ENCODE measurements at regions not wholly inside any gene's neighbourhood (a gene's known extent, or its start where the extent isn't known, plus 50 kb on each side); places are given as distances from the start of the nearest gene placed in this dataset.

DNA sequence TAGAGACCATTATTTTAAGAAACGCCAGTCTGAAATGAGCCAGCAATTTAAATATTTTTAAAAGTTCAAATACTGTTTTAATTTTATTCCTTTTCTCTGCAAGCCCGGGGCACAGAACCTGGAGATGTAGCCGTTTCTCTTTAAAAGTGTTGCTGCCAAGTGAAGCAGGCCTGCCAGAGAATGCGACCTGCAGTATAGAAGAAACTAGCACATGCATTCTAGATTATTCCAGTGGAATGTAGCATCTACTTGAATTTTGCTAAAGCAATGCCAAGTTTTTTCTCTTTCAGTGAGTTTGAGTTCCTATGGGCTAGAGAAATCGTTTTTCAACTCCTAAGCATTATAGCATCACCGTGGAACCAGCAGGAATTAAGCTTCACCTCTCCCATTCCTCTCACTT lies 101.3 kb downstream of the QRSL1 start:
- DNase-seq (ENCODE audit: low read depth, low spot score): no peak
- peaks cover 3% of the 10 kb centered on the region for H3K27me3 ChIP-seq (ENCODE audit: control insufficient read depth, insufficient read depth, low read length)
- CTCF ChIA-PET: no interaction called here
- POLR2A ChIA-PET: no interaction called here
- no peaks in the 10 kb centered on the region for H3K9me3 ChIP-seq (ENCODE audit: control insufficient read depth, insufficient read depth, low read length)
- TF ChIP-seq, protein P1, sequence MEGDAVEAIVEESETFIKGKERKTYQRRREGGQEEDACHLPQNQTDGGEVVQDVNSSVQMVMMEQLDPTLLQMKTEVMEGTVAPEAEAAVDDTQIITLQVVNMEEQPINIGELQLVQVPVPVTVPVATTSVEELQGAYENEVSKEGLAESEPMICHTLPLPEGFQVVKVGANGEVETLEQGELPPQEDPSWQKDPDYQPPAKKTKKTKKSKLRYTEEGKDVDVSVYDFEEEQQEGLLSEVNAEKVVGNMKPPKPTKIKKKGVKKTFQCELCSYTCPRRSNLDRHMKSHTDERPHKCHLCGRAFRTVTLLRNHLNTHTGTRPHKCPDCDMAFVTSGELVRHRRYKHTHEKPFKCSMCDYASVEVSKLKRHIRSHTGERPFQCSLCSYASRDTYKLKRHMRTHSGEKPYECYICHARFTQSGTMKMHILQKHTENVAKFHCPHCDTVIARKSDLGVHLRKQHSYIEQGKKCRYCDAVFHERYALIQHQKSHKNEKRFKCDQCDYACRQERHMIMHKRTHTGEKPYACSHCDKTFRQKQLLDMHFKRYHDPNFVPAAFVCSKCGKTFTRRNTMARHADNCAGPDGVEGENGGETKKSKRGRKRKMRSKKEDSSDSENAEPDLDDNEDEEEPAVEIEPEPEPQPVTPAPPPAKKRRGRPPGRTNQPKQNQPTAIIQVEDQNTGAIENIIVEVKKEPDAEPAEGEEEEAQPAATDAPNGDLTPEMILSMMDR (IDR thresholded peaks at IDR 0.05; ENCODE audit: low read depth, low read length): no peak
- no peak overlapping the region for H3K27ac ChIP-seq (ENCODE audit: low read depth, low read length)
- H3K4me3 ChIP-seq (ENCODE audit: low read depth, low read length): no peak overlapping the region

DNA sequence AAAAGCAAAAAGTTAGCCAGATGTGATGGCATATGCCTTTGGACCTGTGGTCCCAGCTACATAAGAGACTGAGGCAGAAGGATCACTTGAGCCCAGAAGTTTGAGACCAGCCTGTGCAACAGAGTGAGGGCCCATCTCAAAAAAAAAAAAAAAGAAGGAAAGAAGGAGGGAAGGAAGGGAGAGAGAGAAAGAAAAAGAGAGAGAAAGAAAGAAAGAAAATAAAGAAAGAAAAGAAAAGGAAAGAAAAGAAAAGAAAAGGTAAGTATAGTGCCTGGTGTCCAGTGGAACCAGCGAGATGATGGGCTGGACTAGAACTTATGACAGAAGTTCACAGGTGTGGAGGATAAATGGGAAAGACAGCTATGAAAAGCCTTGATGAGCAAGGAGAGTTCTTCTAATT lies 100.9 kb downstream of the QRSL1 start:
- TF ChIP-seq, protein P1 (IDR thresholded peaks at IDR 0.05; ENCODE audit: low read depth, low read length): no peak
- Histone ChIP-seq H3K27ac (ENCODE audit: low read depth, low read length) (no peak overlapping the region), H3K4me3 (ENCODE audit: low read depth, low read length) (no peak overlapping the region), H3K27me3 (ENCODE audit: control insufficient read depth, insufficient read depth, low read length) (peaks cover 3% of the 10 kb centered on the region), H3K9me3 (ENCODE audit: control insufficient read depth, insufficient read depth, low read length) (no peaks in the 10 kb centered on the region)
- DNase-seq (ENCODE audit: low read depth, low spot score): no peak
- ChIA-PET POLR2A (interaction anchor here (0.7 kb wide), 1 partner anchor 17 kb away, joined by 9 read pairs; no protein-coding TSS in a partner anchor), CTCF (no interaction called here)

DNA sequence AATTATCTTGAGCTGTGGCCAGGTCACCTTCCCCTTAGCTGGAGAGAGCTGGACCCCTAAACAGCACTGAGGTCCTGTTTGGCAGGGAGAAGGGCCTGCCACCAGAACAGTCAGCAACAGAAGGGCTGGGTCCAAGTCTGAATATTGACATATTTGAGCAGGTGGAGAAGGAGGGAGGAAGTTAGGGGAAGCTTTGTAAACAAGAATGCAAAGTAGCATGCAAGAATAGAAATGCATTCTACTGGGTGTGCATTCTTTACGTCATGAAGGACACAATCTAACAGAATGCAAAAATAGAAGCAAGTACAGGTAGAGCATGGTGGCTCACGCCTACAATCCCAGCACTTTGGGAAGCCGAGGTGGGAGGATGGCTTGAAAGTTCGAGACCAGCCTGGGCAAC lies 100.5 kb downstream of the QRSL1 start:
- TF ChIP-seq, protein P1 (IDR thresholded peaks at IDR 0.05; ENCODE audit: low read depth, low read length): no peak

DNA sequence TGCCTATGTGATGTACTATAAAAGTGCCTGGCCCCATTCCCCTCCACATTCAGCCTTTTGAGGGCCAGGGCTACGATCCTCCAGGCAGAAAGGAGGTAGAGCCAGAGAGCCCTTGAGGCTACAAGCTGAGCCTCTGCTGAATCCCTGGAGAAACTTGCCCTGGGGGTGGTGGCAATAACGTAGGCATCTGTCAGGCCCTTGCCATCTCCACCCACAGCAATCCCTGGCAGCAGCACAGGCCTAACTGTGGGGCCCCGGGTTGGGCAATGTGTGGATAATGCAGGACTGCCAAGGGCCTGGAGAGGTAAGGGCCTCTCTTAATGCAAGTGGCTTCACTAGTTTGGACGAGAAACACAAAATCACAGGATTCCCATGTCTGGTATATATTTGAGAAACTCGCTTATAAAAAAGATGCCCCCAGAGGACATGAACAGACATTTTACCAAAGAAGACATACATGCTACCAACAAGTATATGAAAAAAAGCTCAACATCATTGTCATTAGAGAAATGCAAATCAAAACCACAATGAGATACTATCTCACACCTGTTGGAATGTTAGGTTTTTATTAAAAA lies 99.0 kb downstream of the QRSL1 start:
- DNase-seq (ENCODE audit: low read depth, low spot score): no peak
- TF ChIP-seq, protein P1 (IDR thresholded peaks at IDR 0.05; ENCODE audit: low read depth, low read length): no peak
- CTCF ChIA-PET: interaction anchor here (1.4 kb wide), 1 partner anchor 251 kb away, joined by 3 read pairs; no protein-coding TSS in a partner anchor
- H3K9me3 ChIP-seq (ENCODE audit: control insufficient read depth, insufficient read depth, low read length): no peaks in the 10 kb centered on the region
- H3K27ac ChIP-seq (ENCODE audit: low read depth, low read length): no peak overlapping the region
- POLR2A ChIA-PET: no interaction called here
- peaks cover 3% of the 10 kb centered on the region for H3K27me3 ChIP-seq (ENCODE audit: control insufficient read depth, insufficient read depth, low read length)
- H3K4me3 ChIP-seq (ENCODE audit: low read depth, low read length): no peak overlapping the region

More for the DNA sequence above, 100.5 kb downstream of the QRSL1 start:
- Histone ChIP-seq H3K9me3 (ENCODE audit: control insufficient read depth, insufficient read depth, low read length) (no peaks in the 10 kb centered on the region), H3K4me3 (ENCODE audit: low read depth, low read length) (no peak overlapping the region), H3K27me3 (ENCODE audit: control insufficient read depth, insufficient read depth, low read length) (peaks cover 3% of the 10 kb centered on the region), H3K27ac (ENCODE audit: low read depth, low read length) (no peak overlapping the region)
- POLR2A ChIA-PET: interaction anchor here (0.7 kb wide), 1 partner anchor 17 kb away, joined by 9 read pairs; no protein-coding TSS in a partner anchor
- CTCF ChIA-PET: no interaction called here
- DNase-seq (ENCODE audit: low read depth, low spot score): no peak

DNA sequence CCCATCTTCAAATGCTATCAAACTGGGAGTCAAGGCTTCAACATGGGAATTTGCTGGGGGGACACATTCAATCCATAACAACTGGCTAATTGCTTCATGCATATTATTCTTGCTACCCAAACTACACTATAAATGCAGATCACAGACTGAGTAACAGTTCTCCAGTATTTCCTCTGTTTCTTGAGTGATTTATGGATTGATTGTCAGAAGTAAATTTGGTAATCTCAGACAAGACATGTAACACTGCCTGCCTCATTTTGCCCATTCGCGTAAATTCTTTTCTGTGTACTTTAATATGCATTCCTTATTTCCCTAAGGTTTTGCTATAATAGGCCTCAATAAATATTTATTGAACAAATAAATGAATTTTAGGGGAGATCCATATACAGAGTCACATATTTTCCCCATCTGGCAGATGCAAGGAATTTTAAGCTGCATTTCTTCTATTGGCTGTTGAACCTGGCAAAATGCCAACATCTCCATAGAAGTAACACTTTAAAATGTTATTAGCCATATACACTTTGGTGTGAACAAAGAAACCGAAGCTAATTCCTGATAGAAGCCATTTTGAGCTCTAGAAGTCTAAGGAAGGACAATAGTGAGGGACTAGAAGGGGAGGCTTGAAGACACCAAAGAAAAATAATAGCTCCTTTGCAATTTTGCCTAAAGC lies 98.2 kb downstream of the QRSL1 start:
- Histone ChIP-seq H3K9me3 (ENCODE audit: control insufficient read depth, insufficient read depth, low read length) (no peaks in the 10 kb centered on the region), H3K4me3 (ENCODE audit: low read depth, low read length) (no peak overlapping the region), H3K27ac (ENCODE audit: low read depth, low read length) (no peak overlapping the region), H3K27me3 (ENCODE audit: control insufficient read depth, insufficient read depth, low read length) (peaks cover 3% of the 10 kb centered on the region)
- TF ChIP-seq, protein P1 (IDR thresholded peaks at IDR 0.05; ENCODE audit: low read depth, low read length): no peak
- DNase-seq (ENCODE audit: low read depth, low spot score): no peak
- ChIA-PET CTCF (interaction anchor here (1.4 kb wide), 1 partner anchor 252 kb away, joined by 3 read pairs; no protein-coding TSS in a partner anchor), POLR2A (no interaction called here)
